Nucleus accumbens (tissue), 56 donors: ENCODE measurements at regions not wholly inside any gene's neighbourhood (a gene's known extent, or its start where the extent isn't known, plus 50 kb on each side); places are given as distances from the start of the nearest gene placed in this dataset.
A peak's percentile ranks its signal among the peaks of the same experiment; 100 is the strongest.
"Not testable (repeated sequence)": the region's sequence is repeated elsewhere in the genome, so short reads cannot be mapped to it uniquely, and the experiment has no call there.

Source experiments
- DNase-seq, 56 donors: peaks; one replicate each; lab custom pipeline; 2025; lab: John Stamatoyannopoulos, UW

DNA sequence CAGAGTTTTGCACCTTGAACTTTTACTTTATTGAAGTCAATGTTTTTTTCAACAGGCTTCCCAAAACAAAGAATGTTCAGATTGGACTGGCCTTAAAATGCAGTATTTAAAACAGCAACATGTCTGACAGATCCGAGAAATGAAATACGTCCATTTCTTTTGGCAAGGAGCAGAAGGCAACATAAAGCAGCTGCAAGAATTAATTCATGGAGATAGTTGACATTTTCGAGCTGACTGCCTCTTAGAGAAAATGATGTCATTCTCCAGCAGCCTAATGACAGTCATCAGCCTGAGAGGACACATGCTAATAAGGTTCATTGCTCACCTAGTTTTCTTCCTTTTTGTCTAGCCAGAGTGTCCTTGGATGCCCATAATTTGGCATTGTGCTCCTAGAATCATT is 232.2 kb upstream of the SEMA6A start:
- no peak for DNase-seq

DNA sequence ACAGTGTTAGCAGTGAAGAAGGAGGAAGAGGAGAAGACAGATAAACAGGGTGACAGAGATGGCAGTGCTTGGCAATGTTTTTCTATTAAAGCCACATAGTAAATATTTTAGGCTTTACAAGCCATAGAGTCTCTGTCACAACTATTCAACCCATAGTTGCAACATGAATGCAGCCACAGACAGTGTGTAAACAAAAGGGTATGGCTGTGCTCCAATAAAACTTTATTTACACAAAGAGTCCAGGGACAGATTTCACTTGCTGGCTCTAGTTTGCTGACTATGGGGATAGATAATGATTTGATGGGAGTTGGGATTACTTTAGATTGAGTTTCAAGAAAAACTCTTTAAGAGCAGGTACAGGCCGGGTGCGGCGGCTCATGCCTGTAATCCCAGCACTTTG is 224.8 kb upstream of the SEMA6A start:
- no peak for DNase-seq

DNA sequence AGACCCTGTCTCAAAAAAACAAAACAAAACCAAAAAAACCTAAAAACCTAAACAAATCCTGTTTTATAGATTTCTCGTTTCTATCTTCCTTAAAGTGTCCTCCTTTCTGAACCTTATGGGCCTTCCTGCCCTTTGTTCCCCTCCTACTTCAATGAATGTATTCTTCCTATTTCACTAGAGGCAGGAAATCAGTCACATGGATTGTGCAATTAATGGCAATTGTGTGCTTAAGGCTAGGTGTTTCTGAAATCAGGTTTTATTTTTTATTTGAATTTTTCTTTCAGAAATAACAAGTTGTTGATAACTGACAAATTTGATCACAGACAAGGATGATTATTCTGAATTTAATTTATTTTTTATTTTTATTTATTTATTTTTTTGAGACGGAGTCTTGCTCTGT is 220.6 kb upstream of the SEMA6A start:
- no peak for DNase-seq

DNA sequence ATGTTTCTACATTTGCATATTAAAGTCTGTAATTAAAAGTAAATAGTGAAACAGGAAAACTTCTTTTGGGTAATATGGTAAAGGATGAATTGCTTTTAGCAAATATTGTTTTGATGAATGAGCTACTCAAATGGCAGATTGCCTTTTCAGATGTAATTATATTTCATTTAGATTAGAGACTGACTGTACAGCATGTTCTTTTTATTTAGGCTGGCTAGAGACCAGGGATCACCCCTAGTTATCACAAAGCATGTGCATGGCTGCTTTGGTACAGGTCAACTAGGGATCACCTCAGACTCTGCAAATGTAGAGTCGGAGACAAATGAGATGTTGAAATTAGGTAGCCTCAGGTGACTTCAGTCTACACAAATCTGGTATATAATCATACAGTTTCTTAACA is 214.9 kb upstream of the SEMA6A start:
- DNase-seq, result no peak

DNA sequence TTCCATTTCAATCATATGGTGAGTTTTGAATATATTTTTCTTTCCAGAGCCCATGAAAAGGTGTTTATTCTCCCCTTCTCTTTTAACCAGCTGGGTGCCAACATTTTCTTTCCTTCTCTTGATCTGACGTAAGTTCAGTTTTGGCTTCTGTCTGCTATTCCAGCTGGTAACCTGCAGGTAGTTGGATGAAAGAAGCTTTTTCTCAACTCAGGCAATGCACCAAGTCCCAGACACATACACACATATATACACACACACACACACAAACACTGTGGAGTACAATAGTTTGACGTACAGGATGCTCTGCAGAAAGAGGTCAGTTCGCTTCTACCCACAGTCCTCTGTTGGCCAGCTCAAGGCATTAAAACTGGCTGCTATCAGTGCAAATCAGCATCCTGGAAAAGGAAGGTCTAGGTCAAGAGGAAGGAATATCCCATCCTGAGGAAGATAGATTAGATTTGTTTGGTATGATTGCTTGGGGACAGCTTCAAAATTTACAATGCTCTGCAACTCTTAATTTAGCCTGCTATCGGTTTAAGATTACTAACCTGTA is 214.3 kb upstream of the SEMA6A start:
- no peak for DNase-seq

DNA sequence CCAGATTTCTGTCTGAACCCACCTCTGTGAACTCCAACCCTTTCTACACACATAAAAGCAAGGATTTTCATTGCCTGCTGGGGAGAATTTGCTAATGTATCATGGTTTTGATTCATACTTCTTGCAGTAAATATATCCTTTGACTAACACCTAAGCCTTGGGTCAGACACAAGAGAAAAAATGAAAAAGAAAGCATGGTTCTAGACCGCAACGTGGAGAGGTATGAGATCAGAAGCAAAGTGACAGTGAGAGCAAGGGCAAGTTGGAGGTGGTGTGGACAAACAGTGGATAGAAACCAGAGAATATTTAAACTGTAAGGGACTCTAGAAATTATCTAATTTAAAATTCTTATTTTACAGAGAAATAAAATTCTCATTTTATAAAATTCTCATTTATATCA is 212.9 kb upstream of the SEMA6A start:
- DNase-seq, result no peak

DNA sequence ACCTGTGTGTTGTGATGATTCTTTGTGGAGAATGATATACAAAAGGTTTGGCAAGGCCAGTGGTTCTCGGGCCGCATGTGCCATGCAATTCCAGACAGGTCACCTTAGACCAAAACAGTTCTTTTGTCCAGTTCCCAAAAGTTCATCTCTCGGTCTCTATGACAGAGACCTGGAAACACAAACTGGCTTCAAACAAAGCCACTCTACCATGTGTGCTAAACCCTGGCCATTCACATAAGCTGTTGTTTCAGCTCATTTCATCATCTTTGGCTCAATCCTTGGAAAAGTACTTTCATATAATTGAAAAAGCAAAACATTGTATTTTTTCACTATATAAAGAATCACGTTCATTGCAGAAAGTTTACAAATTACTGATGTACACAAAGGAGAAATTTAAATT is 210.5 kb upstream of the SEMA6A start:
- no peak for DNase-seq

DNA sequence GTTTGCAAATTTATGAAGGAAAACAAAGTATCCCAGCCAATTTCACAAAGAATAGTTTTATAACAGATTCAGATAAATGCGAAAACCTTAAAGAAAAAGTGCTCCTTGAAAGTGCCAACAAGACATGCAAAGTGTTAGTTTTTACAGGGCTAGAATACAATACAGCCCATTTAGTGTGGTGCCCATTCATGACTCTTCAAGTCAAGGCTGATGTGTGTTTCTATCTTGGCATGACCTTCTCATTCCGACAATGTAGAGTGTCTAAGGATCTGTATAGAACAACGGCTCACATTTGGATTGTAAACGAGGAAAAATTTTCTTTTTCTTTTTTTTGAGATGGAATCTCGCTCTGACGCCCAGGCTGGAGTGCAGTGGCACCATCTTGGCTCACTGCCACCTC is 205.2 kb upstream of the SEMA6A start:
- DNase-seq, result no peak

DNA sequence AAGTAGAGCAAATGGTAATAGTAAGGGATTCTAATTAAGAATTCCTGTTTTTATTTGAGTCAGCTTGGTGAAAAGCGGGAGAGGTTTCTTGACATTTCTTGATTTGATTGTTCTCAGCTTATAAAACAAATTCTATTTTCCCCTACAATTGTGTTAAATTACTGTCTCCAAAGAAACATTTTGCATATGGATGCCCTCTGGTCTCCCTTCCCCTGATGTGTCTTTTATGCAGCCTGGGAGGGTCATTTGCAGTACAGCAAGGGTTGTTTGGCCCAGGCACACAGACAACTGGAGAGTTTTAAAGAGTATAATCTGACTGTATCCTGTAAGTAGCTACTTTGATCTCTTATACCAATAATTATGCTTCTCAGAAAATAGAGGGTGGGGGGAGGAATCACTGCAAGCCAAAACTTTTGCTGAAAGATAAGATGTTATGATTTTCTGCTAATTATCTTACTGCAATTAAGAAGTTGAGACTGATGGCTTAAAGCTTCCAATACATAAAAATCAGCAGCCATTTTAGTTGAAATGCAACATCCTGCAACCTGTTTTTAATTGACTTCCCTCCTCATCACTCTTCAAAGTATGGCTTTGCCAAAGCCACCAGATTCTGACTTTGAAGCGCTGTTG is 204.1 kb upstream of the SEMA6A start:
- no peak for DNase-seq

DNA sequence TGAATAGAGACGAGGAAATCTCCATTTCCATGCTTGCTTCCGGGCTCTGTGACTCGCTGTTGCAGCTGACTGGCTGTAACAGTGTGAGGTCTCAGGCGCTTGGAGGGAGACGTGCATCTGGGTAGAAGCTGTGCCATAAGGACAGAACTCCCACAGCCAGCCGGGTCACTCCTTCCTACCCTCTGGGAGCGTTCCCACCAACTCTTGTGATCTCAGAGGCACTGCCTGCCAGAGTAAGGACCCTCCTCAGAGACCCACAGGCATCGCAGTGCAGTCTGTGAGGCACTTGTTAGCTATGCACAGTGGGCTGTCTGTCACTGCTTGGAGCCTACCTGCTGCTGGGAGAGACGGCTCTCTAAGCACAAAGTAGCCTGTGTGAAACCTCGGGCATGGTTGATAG is 203.4 kb upstream of the SEMA6A start:
- peak in 36 of 56 donors; percentile 1 to 53 (median 21) for DNase-seq

DNA sequence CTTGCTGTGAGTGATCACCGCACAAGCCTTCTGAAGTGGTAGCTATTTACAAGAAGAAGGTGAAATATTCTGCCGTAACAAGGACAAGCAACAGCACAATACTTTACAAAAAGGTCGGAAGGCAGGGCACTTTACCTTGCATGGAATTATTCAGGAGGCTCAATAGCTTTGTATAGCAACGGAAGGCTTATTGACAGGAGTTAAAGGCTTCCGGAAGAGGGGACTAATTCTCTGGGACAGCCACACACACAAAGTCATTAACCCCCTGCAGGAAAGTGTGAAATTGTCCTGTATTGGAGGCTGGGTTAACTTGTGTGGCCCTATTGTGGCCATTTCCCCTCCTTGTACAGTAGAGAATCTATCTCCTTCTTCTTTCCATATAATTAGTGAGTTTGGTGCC is 199.3 kb upstream of the SEMA6A start:
- no peak for DNase-seq

DNA sequence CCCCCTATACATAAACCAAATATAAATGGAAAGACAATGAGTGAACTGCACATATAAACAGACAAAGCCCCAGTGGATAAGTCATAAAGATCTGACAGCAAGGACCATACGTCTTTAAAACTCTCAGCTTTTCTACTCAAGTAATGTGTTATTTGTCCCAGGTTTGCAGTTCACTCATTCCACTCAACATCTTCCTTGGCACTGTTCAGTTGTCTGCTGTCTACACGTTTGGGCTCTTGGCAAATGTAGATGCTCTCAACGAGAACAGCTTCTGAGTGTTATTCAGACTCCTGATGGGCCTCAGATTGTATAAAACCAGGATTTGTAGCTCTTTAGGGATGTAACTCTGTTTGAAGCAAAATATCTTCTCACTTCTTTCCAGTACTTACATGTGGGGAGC is 198.2 kb upstream of the SEMA6A start:
- DNase-seq, result no peak

DNA sequence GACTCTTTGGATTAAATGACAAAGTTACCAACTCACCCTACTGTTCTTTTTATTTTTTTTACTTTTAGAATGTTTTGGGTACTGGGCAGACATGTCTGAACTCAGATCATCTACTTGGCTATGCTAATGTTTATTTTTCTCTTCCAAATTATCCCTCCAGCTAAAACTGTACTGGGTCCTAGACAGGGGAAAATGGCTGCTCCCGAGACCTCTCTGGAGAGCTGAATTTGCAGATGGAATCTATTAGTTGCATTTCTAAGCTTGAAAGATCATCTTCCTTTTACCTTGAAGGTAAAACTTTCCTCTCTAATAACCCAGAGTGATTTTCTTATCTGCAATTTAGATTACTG is 197.5 kb upstream of the SEMA6A start:
- DNase-seq, result no peak

DNA sequence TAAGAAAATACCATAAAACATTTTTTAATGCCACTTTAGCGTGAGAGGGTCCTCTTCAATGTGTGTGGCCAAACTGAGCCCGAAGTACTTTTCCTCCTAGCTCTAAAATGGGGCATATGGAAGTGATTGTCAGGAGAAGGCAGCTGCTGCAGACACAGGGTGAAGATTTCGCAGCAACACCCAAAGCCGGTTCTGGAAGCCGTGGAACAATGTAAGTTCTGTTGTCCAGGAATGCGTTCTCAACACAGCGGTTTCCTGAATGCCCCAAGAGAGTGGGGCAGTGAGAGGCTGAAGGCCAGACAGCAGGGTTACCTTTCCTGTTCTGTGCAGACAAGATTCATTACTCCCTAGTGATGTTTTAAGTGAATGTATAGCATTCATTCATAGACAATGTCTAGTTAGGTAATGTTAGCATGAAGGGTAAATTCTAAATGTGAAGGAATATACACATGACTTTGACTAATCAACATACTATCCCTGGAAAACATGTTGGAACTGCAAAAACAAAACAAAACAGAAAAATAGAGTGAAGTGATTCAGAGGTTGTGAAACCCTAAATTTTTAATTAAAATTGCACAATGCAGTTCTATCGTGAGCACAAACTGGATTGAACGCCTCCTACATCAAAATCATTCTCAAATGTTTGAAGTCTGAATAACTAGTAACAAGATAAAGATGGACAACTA is 197.0 kb upstream of the SEMA6A start:
- DNase-seq, result peak in 1 of 56 donors; percentile 2

DNA sequence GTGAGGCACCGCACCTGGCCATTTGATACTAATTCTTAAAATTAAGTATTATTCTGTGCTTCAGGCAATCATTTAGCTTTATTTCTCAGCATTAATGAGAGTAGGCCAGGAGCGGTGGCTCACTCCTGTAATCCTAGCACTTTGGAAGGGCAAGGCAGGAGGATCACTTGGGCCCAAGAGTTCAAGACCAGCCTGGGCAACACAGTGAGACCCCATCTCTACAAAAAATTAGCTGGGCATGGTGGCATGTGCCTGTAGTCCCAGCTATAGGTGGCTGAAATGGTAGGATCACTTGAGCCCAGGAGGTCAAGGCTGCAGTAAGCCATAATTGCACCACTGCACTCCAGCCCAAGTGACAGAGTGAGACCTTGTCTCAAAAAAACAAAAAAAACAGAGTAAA is 195.3 kb upstream of the SEMA6A start:
- DNase-seq, result not testable (repeated sequence)

DNA sequence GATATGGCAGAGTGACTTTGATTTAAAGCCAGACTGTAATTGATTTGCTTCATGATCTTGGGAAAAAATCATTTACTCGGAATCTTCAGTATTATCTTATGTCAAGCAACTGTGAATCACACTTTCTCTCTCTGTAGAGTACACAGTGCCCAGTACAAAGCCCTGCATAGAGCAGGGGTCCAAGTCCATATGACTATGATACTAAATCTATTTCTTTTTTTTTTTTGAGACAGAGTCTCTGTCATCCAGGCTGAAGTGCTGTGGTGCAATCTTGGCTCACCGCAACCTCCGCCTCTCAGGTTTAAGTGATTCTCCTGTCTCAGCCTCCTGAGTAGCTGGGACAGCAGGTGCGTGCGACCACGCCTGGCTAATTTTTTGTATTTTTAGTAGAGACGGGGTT is 194.8 kb upstream of the SEMA6A start:
- DNase-seq, result no peak

DNA sequence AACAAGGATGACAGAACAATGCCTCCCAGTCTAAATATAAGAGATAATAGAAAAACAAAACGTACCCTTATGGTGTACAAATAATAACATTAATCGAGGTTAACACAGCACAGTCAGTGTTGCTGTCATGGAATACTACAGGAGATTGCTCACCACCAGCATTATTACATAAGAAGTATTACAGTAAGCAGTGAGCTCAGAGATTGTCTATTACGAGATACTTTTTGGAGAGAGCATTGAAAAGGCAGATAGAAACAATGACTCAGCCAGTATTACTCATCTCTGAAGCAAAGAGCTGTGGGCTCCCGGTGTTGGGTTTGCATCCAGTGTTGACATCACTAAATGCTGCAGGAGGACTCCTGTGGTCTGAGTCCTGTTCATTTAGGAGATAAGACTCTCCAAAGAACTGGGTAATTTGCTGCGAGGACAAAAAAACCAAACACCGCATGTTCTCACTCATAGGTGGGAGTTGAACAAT is 191.9 kb upstream of the SEMA6A start:
- DNase-seq, result peak in 9 of 56 donors; percentile 1 to 44 (median 15)

DNA sequence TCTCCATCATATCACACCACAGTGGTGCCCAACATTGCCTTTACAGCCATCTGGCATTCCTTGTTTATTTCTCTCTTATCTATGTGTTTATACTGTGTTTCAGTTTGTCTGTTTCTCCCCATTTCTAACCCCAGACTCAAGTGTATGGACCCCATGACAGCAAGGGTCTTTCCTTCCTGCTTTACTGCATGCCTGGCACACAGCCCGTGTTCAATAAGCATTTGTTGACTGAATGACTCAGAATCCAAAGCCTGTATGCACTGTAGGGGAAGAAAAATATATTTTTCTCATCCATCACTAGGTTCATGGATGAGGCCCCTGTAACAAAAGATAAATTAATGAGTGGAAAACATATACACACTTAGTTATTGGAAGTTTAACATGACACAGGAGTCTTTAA is 190.8 kb upstream of the SEMA6A start:
- DNase-seq, result no peak

DNA sequence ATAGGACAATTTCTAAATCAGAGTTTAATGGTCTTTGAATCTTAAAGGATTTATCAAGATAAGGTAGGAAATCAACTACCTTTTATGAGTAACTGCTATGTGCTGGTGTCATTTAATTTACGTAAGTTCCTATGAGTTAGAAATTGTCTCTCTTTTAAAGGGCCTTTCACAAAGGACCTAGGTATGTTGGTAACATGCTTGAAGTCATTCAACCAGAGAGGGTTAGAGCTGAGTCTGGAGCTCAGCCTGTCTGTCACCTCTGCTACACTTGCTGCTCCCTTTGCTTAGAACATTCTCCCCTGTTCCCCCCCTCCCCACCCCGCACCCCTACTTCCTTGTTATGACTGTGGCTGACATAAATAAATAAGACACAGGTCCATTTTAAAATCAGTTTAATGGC is 190.3 kb upstream of the SEMA6A start:
- no peak for DNase-seq

DNA sequence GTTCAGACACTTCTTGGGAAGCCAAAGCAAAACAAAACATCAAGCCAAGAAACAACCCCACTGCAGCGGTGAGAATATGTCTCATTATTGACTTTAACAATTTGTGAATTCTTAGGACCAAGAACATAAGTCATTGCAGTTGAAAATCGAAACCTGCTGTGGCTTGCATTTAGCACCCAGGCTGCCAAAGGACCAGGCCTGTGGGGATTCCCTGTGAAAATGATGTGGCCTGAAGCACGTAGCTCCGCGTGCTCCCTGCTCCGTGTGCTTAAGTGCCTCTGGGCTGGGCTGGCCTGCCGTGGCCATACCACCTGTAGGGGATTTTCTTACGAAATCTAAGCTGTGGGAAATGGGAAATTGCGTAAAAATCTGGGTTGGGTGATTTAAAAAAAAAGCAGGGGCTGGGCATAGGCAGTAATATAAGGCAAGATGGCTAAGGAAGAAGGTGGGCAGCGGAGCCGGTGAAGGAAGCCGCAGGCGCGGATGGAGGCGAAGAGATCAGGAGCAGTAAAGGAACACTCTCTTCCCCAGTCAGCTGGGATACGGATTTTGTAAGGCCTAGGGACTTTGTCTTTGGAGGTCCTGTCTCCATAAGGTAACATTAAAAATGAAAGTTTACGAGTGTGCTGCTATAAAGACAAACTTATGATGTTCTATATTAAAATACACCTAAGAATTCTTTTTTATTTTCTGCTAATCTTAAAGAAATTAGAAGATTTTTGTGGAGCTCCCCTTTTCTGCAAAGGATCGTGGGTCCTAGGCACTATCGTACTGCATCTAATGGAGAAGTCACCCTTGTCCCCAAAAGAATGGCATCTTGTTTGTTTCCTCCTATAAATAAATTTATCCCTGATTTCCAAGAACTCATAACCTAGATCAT is 189.6 kb upstream of the SEMA6A start:
- no peak for DNase-seq
